ENCODE measurements at regions not wholly inside any gene's neighbourhood (a gene's known extent, or its start where the extent isn't known, plus 50 kb on each side); places are given as distances from the start of the nearest gene placed in this dataset.

GRCh38 chr10:28250782-28251181, 52.1 kb downstream of the MPP7 start:
- Mint-ChIP-seq H3K4me3 (no peak overlapping the region), H3K4me1 (peaks cover 4% of the 10 kb centered on the region), H3K27ac (no peak overlapping the region), H3K36me3 (no peaks in the 10 kb centered on the region), H3K27me3 (no peaks in the 10 kb centered on the region), H3K9me3 (ENCODE audit: low read depth) (no peaks in the 10 kb centered on the region)
- no peak for ATAC-seq
- CTCF ChIA-PET = interaction anchor here (0.7 to 5.6 kb wide), 14 partner anchors 9 to 154 kb away, joined by 3 to 54 read pairs (median 4); partner anchors contain the start of gene MPP7
- DNase-seq = no peak

- H3K36me3 Mint-ChIP-seq = no peaks in the 10 kb centered on the region
- DNase-seq (no peak), ATAC-seq (no peak)
- H3K9me3 Mint-ChIP-seq (ENCODE audit: low read depth) = no peaks in the 10 kb centered on the region
- no peaks in the 10 kb centered on the region for H3K27me3 Mint-ChIP-seq
- CTCF ChIA-PET = interaction anchor here (1.0 to 5.6 kb wide), 9 partner anchors 9 to 146 kb away, joined by 3 to 54 read pairs (median 4); partner anchors contain the start of gene MPP7
- no peak overlapping the region for H3K27ac Mint-ChIP-seq
- peaks cover 4% of the 10 kb centered on the region for H3K4me1 Mint-ChIP-seq
- no peak overlapping the region for H3K4me3 Mint-ChIP-seq
These were observed 52.5 kb downstream of the MPP7 start for GRCh38 chr10:28250358-28250757.

- ATAC-seq (no peak), DNase-seq (no peak)
- H3K4me3 Mint-ChIP-seq = no peak overlapping the region
- H3K9me3 Mint-ChIP-seq (ENCODE audit: low read depth) = no peaks in the 10 kb centered on the region
- peaks cover 4% of the 10 kb centered on the region for H3K4me1 Mint-ChIP-seq
- H3K27ac Mint-ChIP-seq = no peak overlapping the region
- H3K36me3 Mint-ChIP-seq = no peaks in the 10 kb centered on the region
- no peaks in the 10 kb centered on the region for H3K27me3 Mint-ChIP-seq
- CTCF ChIA-PET = no interaction called here
These were observed 53.4 kb downstream of the MPP7 start for GRCh38 chr10:28249512-28249911.

GRCh38 chr10:28248092-28248491, 54.8 kb downstream of the MPP7 start:
- H3K27me3 Mint-ChIP-seq = no peaks in the 10 kb centered on the region
- no peak overlapping the region for H3K27ac Mint-ChIP-seq
- H3K4me3 Mint-ChIP-seq = no peak overlapping the region
- no peaks in the 10 kb centered on the region for H3K36me3 Mint-ChIP-seq
- H3K4me1 Mint-ChIP-seq = peaks cover 5% of the 10 kb centered on the region
- no peak for DNase-seq
- ATAC-seq = no peak
- H3K9me3 Mint-ChIP-seq (ENCODE audit: low read depth) = no peaks in the 10 kb centered on the region
- CTCF ChIA-PET = interaction anchor here (1.1 to 1.8 kb wide), 3 partner anchors 55 to 506 kb away, joined by 3 to 7 read pairs (median 3); partner anchors contain the start of gene MPP7

- Mint-ChIP-seq H3K27me3 (no peaks in the 10 kb centered on the region), H3K4me1 (peaks cover 8% of the 10 kb centered on the region), H3K36me3 (no peaks in the 10 kb centered on the region), H3K9me3 (ENCODE audit: low read depth) (no peaks in the 10 kb centered on the region), H3K27ac (no peak overlapping the region), H3K4me3 (no peak overlapping the region)
- ATAC-seq (no peak), DNase-seq (no peak)
- CTCF ChIA-PET = no interaction called here
These were observed 56.8 kb downstream of the MPP7 start for GRCh38 chr10:28246023-28246422.

- Mint-ChIP-seq H3K9me3 (ENCODE audit: low read depth) (no peaks in the 10 kb centered on the region), H3K27ac (no peak overlapping the region), H3K4me3 (no peak overlapping the region), H3K27me3 (no peaks in the 10 kb centered on the region), H3K4me1 (peaks cover 8% of the 10 kb centered on the region), H3K36me3 (no peaks in the 10 kb centered on the region)
- CTCF ChIA-PET = interaction anchor here (0.9 to 1.2 kb wide), 2 partner anchors 81 to 677 kb away, joined by 3 read pairs; no protein-coding TSS in a partner anchor
- DNase-seq (no peak), ATAC-seq (no peak)
These were observed 58.9 kb downstream of the MPP7 start for GRCh38 chr10:28243923-28244322.

- CTCF ChIA-PET = interaction anchor here (0.7 to 3.7 kb wide), 12 partner anchors 8 to 868 kb away, joined by 3 to 21 read pairs (median 5); partner anchors contain the start of gene MPP7
- no peak overlapping the region for H3K4me3 Mint-ChIP-seq
- H3K27me3 Mint-ChIP-seq = no peaks in the 10 kb centered on the region
- H3K9me3 Mint-ChIP-seq (ENCODE audit: low read depth) = no peaks in the 10 kb centered on the region
- no peaks in the 10 kb centered on the region for H3K36me3 Mint-ChIP-seq
- DNase-seq = no peak
- no peak for ATAC-seq
- peaks cover 3% of the 10 kb centered on the region for H3K4me1 Mint-ChIP-seq
- H3K27ac Mint-ChIP-seq = no peak overlapping the region
These were observed 60.2 kb downstream of the MPP7 start for GRCh38 chr10:28242555-28243204.

GRCh38 chr10:28241741-28242399, 61.0 kb downstream of the MPP7 start:
- CTCF ChIA-PET = interaction anchor here (0.5 to 3.7 kb wide), 23 partner anchors 9 to 677 kb away, joined by 3 to 21 read pairs (median 4); partner anchors contain the start of gene MPP7
- ATAC-seq = peak; percentile 63
- no peak overlapping the region for H3K27ac Mint-ChIP-seq
- H3K4me1 Mint-ChIP-seq = peaks cover 3% of the 10 kb centered on the region
- H3K36me3 Mint-ChIP-seq = no peaks in the 10 kb centered on the region
- H3K27me3 Mint-ChIP-seq = no peaks in the 10 kb centered on the region
- H3K4me3 Mint-ChIP-seq = no peak overlapping the region
- H3K9me3 Mint-ChIP-seq (ENCODE audit: low read depth) = no peaks in the 10 kb centered on the region
- DNase-seq = peak; percentile 50

- H3K27me3 Mint-ChIP-seq = no peaks in the 10 kb centered on the region
- peaks cover 3% of the 10 kb centered on the region for H3K4me1 Mint-ChIP-seq
- H3K27ac Mint-ChIP-seq = no peak overlapping the region
- H3K36me3 Mint-ChIP-seq = no peaks in the 10 kb centered on the region
- no peak for ATAC-seq
- H3K9me3 Mint-ChIP-seq (ENCODE audit: low read depth) = no peaks in the 10 kb centered on the region
- no peak overlapping the region for H3K4me3 Mint-ChIP-seq
- DNase-seq = no peak
- CTCF ChIA-PET = interaction anchor here (1.4 to 3.7 kb wide), 5 partner anchors 27 to 498 kb away, joined by 3 to 21 read pairs (median 6); no protein-coding TSS in a partner anchor
These were observed 62.5 kb downstream of the MPP7 start for GRCh38 chr10:28240400-28240799.

GRCh38 chr10:28236591-28236990, 66.3 kb downstream of the MPP7 start:
- Mint-ChIP-seq H3K27ac (no peak overlapping the region), H3K4me1 (no peaks in the 10 kb centered on the region), H3K27me3 (no peaks in the 10 kb centered on the region), H3K9me3 (ENCODE audit: low read depth) (no peaks in the 10 kb centered on the region), H3K36me3 (no peaks in the 10 kb centered on the region), H3K4me3 (no peak overlapping the region)
- ATAC-seq (no peak), DNase-seq (no peak)
- CTCF ChIA-PET = interaction anchor here (0.6 to 1.4 kb wide), 3 partner anchors 10 to 494 kb away, joined by 3 to 4 read pairs (median 3); no protein-coding TSS in a partner anchor

- H3K36me3 Mint-ChIP-seq = no peaks in the 10 kb centered on the region
- H3K27ac Mint-ChIP-seq = no peak overlapping the region
- peaks cover 6% of the 10 kb centered on the region for H3K4me1 Mint-ChIP-seq
- no peak overlapping the region for H3K4me3 Mint-ChIP-seq
- CTCF ChIA-PET = no interaction called here
- DNase-seq = no peak
- no peaks in the 10 kb centered on the region for H3K9me3 Mint-ChIP-seq (ENCODE audit: low read depth)
- no peaks in the 10 kb centered on the region for H3K27me3 Mint-ChIP-seq
- no peak for ATAC-seq
These were observed 82.1 kb downstream of the MPP7 start for GRCh38 chr10:28220811-28221210.

GRCh38 chr10:28219251-28219650, 83.6 kb downstream of the MPP7 start:
- CTCF ChIA-PET = no interaction called here
- H3K27me3 Mint-ChIP-seq = no peaks in the 10 kb centered on the region
- ATAC-seq = no peak

GRCh38 chr10:28217848-28218247, 85.0 kb downstream of the MPP7 start:
- H3K4me3 Mint-ChIP-seq = no peak overlapping the region
- CTCF ChIA-PET = no interaction called here
- no peak for DNase-seq

More at GRCh38 chr10:28219251-28219650, 83.6 kb downstream of the MPP7 start:
- Mint-ChIP-seq H3K4me3 (no peak overlapping the region), H3K27ac (no peak overlapping the region), H3K4me1 (peaks cover 6% of the 10 kb centered on the region), H3K36me3 (no peaks in the 10 kb centered on the region), H3K9me3 (ENCODE audit: low read depth) (no peaks in the 10 kb centered on the region)
- DNase-seq = no peak

GRCh38 chr10:28215930-28216329, 86.9 kb downstream of the MPP7 start:
- CTCF ChIA-PET = no interaction called here
- ATAC-seq (no peak), DNase-seq (no peak)
- H3K36me3 Mint-ChIP-seq = no peaks in the 10 kb centered on the region
- H3K4me1 Mint-ChIP-seq = peaks cover 6% of the 10 kb centered on the region
- no peaks in the 10 kb centered on the region for H3K9me3 Mint-ChIP-seq (ENCODE audit: low read depth)
- H3K27me3 Mint-ChIP-seq = no peaks in the 10 kb centered on the region
- no peak overlapping the region for H3K27ac Mint-ChIP-seq
- H3K4me3 Mint-ChIP-seq = no peak overlapping the region

More at GRCh38 chr10:28217848-28218247, 85.0 kb downstream of the MPP7 start:
- ATAC-seq = no peak
- Mint-ChIP-seq H3K27ac (no peak overlapping the region), H3K36me3 (no peaks in the 10 kb centered on the region), H3K27me3 (no peaks in the 10 kb centered on the region), H3K4me1 (peaks cover 6% of the 10 kb centered on the region), H3K9me3 (ENCODE audit: low read depth) (no peaks in the 10 kb centered on the region)
